ENCODE measurements at regions not wholly inside any gene's neighbourhood (a gene's known extent, or its start where the extent isn't known, plus 50 kb on each side); places are given as distances from the start of the nearest gene placed in this dataset.

DNA sequence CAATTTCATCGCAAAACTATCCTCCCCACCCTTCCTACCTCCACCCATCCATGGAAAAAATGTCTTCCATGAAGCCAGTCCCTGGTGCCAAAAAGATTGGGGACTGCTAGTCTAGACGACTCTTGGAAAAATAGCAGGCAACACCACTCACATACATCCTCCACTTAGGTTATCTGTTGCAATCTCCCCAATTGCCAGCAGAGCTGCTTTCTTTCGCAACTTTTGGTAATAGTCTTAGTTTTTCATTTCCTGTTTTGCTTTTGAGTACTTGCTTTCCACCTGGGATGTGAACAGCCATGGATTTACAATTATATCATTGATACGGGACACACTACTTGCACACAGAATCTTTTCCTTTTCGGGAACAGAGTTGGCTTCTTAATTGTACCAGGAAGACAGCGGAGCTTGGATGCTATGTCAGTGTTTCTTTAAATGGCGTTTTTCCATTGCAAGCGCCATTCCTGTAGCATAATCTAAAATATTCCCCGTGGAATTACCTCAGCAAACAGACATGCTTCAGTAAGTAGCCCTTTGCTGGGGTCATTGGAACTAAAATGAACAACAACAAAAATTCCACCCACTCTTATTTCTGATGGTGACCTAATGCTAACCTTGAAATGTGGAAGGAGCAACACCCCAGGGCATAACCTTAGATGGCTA is 183.3 kb upstream of the ADGRL2 start:
- no peak for TF ChIP-seq TAF1 (IDR thresholded peaks at IDR 0.05; ENCODE audit: low read depth)
- peak; percentile 78 for TF ChIP-seq CEBPB (IDR thresholded peaks at IDR 0.05)
- no peak for TF ChIP-seq ZBTB7A (IDR thresholded peaks at IDR 0.05; ENCODE audit: low read depth)

- TF ChIP-seq, protein P1, sequence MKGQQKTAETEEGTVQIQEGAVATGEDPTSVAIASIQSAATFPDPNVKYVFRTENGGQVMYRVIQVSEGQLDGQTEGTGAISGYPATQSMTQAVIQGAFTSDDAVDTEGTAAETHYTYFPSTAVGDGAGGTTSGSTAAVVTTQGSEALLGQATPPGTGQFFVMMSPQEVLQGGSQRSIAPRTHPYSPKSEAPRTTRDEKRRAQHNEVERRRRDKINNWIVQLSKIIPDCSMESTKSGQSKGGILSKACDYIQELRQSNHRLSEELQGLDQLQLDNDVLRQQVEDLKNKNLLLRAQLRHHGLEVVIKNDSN (IDR thresholded peaks at IDR 0.05), result no peak
- TF ChIP-seq MAX (IDR thresholded peaks at IDR 0.05), result no peak
- TF ChIP-seq FOXM1 (IDR thresholded peaks at IDR 0.05; ENCODE audit: borderline replicate concordance, low read depth), result no peak
- no peak for TF ChIP-seq TEAD4 (IDR thresholded peaks at IDR 0.05)
- no peak for TF ChIP-seq YY1 (IDR thresholded peaks at IDR 0.05; ENCODE audit: low read depth)
- TF ChIP-seq RAD21 (IDR thresholded peaks at IDR 0.05; ENCODE audit: low read depth), result no peak
- TF ChIP-seq EP300 (IDR thresholded peaks at IDR 0.05; ENCODE audit: borderline replicate concordance), result no peak
- TF ChIP-seq CEBPB (IDR thresholded peaks at IDR 0.05), result no peak
- TF ChIP-seq REST (IDR thresholded peaks at IDR 0.05; ENCODE audit: low read depth), result no peak
- no peak for TF ChIP-seq ZBTB7A (IDR thresholded peaks at IDR 0.05; ENCODE audit: low read depth)
- TF ChIP-seq TAF1 (IDR thresholded peaks at IDR 0.05; ENCODE audit: low read depth), result no peak
- no peak for TF ChIP-seq CREB1 (IDR thresholded peaks at IDR 0.05; ENCODE audit: low read depth)
- TF ChIP-seq NFIC (IDR thresholded peaks at IDR 0.05), result no peak
- TF ChIP-seq TCF12 (IDR thresholded peaks at IDR 0.05; ENCODE audit: low read depth), result no peak
Observed at GRCh38 chr1:81613803-81614202, 186.9 kb upstream of the ADGRL2 start.

- TF ChIP-seq RAD21 (IDR thresholded peaks at IDR 0.05; ENCODE audit: low read depth), result no peak
- no peak for TF ChIP-seq YY1 (IDR thresholded peaks at IDR 0.05; ENCODE audit: low read depth)
- no peak for TF ChIP-seq TAF1 (IDR thresholded peaks at IDR 0.05; ENCODE audit: low read depth)
- no peak for TF ChIP-seq EGR1 (IDR thresholded peaks at IDR 0.05)
- TF ChIP-seq EP300 (IDR thresholded peaks at IDR 0.05; ENCODE audit: borderline replicate concordance), result no peak
- no peak for TF ChIP-seq REST (IDR thresholded peaks at IDR 0.05; ENCODE audit: low read depth)
- TF ChIP-seq TEAD4 (IDR thresholded peaks at IDR 0.05), result no peak
- TF ChIP-seq ZBTB7A (IDR thresholded peaks at IDR 0.05; ENCODE audit: low read depth), result no peak
- TF ChIP-seq TCF12 (IDR thresholded peaks at IDR 0.05; ENCODE audit: low read depth), result no peak
- TF ChIP-seq NFIC (IDR thresholded peaks at IDR 0.05), result no peak
- no peak for TF ChIP-seq CEBPB (IDR thresholded peaks at IDR 0.05)
- TF ChIP-seq FOXM1 (IDR thresholded peaks at IDR 0.05; ENCODE audit: borderline replicate concordance, low read depth), result no peak
- TF ChIP-seq CREB1 (IDR thresholded peaks at IDR 0.05; ENCODE audit: low read depth), result no peak
- TF ChIP-seq MAX (IDR thresholded peaks at IDR 0.05), result no peak
- TF ChIP-seq, protein P1 (IDR thresholded peaks at IDR 0.05), result no peak
Observed at GRCh38 chr1:81607924-81608323, 192.8 kb upstream of the ADGRL2 start.

DNA sequence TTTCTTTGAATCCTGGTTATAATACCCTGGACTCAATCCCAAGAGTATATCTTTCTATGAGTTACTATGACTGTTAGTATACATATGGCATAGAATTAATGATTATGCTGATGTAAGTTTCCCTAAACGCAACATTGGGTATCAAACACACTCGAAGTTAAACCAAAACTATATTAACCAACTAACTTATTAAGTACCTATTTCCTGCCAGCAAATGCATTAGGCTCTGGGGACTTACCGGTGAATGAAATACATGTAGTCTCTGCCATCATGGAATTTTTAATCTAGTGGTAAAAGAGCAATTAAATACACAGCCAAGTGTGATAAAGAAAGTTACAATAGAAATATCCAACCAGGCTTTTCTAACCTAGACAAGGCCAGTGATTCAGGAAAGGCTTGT is 193.6 kb upstream of the ADGRL2 start:
- TF ChIP-seq REST (IDR thresholded peaks at IDR 0.05; ENCODE audit: low read depth) (no peak), TAF1 (IDR thresholded peaks at IDR 0.05; ENCODE audit: low read depth) (no peak), FOXM1 (IDR thresholded peaks at IDR 0.05; ENCODE audit: borderline replicate concordance, low read depth) (no peak), TCF12 (IDR thresholded peaks at IDR 0.05; ENCODE audit: low read depth) (no peak), EGR1 (IDR thresholded peaks at IDR 0.05) (no peak), CEBPB (IDR thresholded peaks at IDR 0.05) (no peak), EP300 (IDR thresholded peaks at IDR 0.05; ENCODE audit: borderline replicate concordance) (no peak), ZBTB7A (IDR thresholded peaks at IDR 0.05; ENCODE audit: low read depth) (no peak)
